ENCODE measurements at regions not wholly inside any gene's neighbourhood (a gene's known extent, or its start where the extent isn't known, plus 50 kb on each side); places are given as distances from the start of the nearest gene placed in this dataset.

DNA sequence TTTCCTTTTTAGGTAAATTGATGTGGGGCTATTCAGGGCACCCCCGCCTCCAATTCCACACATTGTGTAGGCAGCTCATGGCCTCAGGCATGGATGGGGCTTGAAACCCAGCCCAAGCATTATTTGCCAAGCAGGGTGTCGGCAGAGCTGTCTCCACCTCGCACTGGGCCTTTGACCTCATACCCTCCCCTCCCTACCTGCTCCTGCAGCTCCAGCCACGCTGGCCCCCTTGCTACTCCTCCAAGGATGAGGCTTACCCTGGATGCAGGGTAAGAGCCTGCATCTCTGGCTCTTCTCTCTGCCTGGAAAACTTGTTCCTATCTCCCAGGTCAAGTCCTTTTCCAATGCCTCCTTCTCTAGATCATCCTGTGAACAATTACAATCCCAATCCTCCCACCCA is 232.6 kb downstream of the SOD2 start:
- H3K4me3 ChIP-seq (ENCODE audit: low read depth, low read length) = no peak overlapping the region
- TF ChIP-seq CTCF (IDR thresholded peaks at IDR 0.05; ENCODE audit: low read depth, low read length) = no peak
- DNase-seq (ENCODE audit: low read depth, low spot score) = no peak
- H3K27me3 ChIP-seq (ENCODE audit: control insufficient read depth, insufficient read depth, low read length) = no peaks in the 10 kb centered on the region
- CTCF ChIA-PET = no interaction called here
- POLR2A ChIA-PET = no interaction called here
- no peak overlapping the region for H3K27ac ChIP-seq (ENCODE audit: low read depth, low read length)
- H3K9me3 ChIP-seq (ENCODE audit: control insufficient read depth, insufficient read depth, low read length) = peaks cover 6% of the 10 kb centered on the region; the same call in 1 of the 2 replicates

DNA sequence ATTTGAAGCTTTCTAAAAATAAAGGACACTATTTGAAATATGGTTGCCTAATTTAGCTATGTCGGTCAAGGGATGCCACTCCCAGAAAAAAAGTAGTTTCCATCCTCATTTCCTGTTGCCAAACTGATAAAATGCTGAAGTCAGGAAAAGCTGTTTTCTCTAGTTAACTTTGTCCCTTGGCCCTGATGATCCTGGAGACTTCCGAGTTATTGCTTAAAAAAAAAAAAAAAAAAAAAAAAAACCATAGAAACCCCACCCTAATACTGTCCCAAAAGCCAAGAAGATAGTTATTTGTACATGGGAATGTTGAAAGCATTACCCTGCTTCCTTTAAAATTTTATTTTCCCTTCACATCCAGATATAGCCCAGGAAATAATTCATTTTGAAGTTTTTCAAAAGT is 236.7 kb downstream of the SOD2 start:
- Histone ChIP-seq H3K27ac (ENCODE audit: low read depth, low read length) (no peak overlapping the region), H3K9me3 (ENCODE audit: control insufficient read depth, insufficient read depth, low read length) (peaks cover 7% of the 10 kb centered on the region; the same call in 1 of the 2 replicates), H3K27me3 (ENCODE audit: control insufficient read depth, insufficient read depth, low read length) (no peaks in the 10 kb centered on the region), H3K4me3 (ENCODE audit: low read depth, low read length) (no peak overlapping the region)
- TF ChIP-seq CTCF (IDR thresholded peaks at IDR 0.05; ENCODE audit: low read depth, low read length) = no peak
- DNase-seq (ENCODE audit: low read depth, low spot score) = no peak
- ChIA-PET CTCF (interaction anchor here (0.5 kb wide), 1 partner anchor 198 kb away, joined by 3 read pairs; no protein-coding TSS in a partner anchor), POLR2A (no interaction called here)

GRCh38 chr6:159455700-159456274 is 237.3 kb downstream of the SOD2 start:
- ChIA-PET POLR2A (no interaction called here), CTCF (interaction anchor here (0.5 kb wide), 1 partner anchor 198 kb away, joined by 3 read pairs; no protein-coding TSS in a partner anchor)
- no peaks in the 10 kb centered on the region for H3K27me3 ChIP-seq (ENCODE audit: control insufficient read depth, insufficient read depth, low read length)
- H3K27ac ChIP-seq (ENCODE audit: low read depth, low read length) = no peak overlapping the region
- no peak for TF ChIP-seq CTCF (IDR thresholded peaks at IDR 0.05; ENCODE audit: low read depth, low read length)
- peaks cover 7% of the 10 kb centered on the region; the same call in 1 of the 2 replicates for H3K9me3 ChIP-seq (ENCODE audit: control insufficient read depth, insufficient read depth, low read length)
- DNase-seq (ENCODE audit: low read depth, low spot score) = no peak
- no peak overlapping the region for H3K4me3 ChIP-seq (ENCODE audit: low read depth, low read length)

GRCh38 chr6:159450815-159451465 is 242.1 kb downstream of the SOD2 start:
- Histone ChIP-seq H3K9me3 (ENCODE audit: control insufficient read depth, insufficient read depth, low read length) (peaks cover 5% of the 10 kb centered on the region; the same call in 1 of the 2 replicates), H3K4me3 (ENCODE audit: low read depth, low read length) (no peak overlapping the region), H3K27me3 (ENCODE audit: control insufficient read depth, insufficient read depth, low read length) (no peaks in the 10 kb centered on the region), H3K27ac (ENCODE audit: low read depth, low read length) (no peak overlapping the region)
- no peak for TF ChIP-seq CTCF (IDR thresholded peaks at IDR 0.05; ENCODE audit: low read depth, low read length)
- ChIA-PET CTCF (no interaction called here), POLR2A (no interaction called here)
- peak; percentile 69 for DNase-seq (ENCODE audit: low read depth, low spot score)

DNA sequence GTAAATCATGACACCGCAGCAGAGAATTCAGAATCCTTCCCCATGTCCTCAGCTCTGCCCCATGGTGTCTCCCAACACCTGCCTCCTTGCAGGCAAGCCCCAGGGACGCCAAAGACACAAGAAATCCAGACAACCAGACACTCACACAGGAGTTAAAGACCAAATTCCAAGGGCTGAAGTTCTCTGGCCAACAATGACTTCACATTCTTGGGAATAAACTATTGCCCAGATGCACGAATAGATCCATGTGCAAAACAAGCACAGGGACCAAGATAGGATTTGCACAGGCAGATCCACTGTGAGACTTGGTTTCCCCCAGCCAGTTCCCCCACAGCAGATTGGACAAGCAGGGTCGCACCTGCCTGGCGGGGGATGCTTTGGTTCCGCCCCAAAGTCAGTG is 246.7 kb downstream of the SOD2 start:
- H3K4me3 ChIP-seq (ENCODE audit: low read depth, low read length) = no peak overlapping the region
- no peak for TF ChIP-seq CTCF (IDR thresholded peaks at IDR 0.05; ENCODE audit: low read depth, low read length)
- no peaks in the 10 kb centered on the region for H3K27me3 ChIP-seq (ENCODE audit: control insufficient read depth, insufficient read depth, low read length)
- no peak overlapping the region for H3K27ac ChIP-seq (ENCODE audit: low read depth, low read length)
- ChIA-PET POLR2A (no interaction called here), CTCF (no interaction called here)
- H3K9me3 ChIP-seq (ENCODE audit: control insufficient read depth, insufficient read depth, low read length) = no peaks in the 10 kb centered on the region
- DNase-seq (ENCODE audit: low read depth, low spot score) = no peak
